ENCODE measurements at regions not wholly inside any gene's neighbourhood (a gene's known extent, or its start where the extent isn't known, plus 50 kb on each side); places are given as distances from the start of the nearest gene placed in this dataset.

DNA sequence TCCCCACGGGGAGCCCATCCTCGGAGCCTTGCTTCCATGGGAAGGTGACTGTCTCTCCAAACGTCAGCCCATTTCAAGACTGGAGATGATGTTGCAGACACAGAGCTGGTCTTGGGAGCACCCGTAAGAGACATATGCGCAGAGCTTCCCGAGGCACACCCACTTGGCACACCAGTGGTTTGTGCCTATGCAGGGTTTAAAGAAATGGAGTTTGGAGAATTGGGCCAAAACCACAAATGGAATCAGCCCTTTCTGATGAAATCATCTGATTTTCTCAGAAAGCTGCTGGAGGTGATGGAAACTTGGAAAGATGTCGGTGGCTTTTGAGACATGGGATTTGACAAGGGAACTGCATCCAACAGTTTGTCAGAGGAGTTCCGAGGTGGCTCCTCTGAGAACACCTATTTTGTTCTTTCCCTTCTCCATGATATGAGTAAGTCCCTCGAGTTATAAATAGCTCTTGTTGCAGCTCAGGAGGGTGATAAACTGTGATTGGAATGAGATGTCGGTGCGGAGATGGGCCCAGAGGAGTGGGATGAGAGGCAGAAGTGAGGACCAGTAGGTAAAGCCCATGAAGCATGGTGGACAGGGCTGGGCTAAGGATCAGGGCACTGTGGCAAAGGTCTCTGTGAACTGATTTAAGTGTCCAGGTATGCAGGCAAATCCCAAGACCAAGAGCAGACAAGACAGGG lies 225.7 kb downstream of the ACKR3 start (continued):
- TF ChIP-seq, protein P1, sequence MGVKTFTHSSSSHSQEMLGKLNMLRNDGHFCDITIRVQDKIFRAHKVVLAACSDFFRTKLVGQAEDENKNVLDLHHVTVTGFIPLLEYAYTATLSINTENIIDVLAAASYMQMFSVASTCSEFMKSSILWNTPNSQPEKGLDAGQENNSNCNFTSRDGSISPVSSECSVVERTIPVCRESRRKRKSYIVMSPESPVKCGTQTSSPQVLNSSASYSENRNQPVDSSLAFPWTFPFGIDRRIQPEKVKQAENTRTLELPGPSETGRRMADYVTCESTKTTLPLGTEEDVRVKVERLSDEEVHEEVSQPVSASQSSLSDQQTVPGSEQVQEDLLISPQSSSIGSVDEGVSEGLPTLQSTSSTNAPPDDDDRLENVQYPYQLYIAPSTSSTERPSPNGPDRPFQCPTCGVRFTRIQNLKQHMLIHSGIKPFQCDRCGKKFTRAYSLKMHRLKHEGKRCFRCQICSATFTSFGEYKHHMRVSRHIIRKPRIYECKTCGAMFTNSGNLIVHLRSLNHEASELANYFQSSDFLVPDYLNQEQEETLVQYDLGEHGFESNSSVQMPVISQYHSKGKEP (CRISPR knock-in tag; IDR thresholded peaks at IDR 0.05), result no peak
- TF ChIP-seq ELF4 (CRISPR knock-in tag; IDR thresholded peaks at IDR 0.05; ENCODE audit: borderline replicate concordance) (no peak), CCAR2 (optimal IDR thresholded peaks at IDR 0.05; ENCODE audit: low read depth, low read length) (no peak)
- TF ChIP-seq, protein P2, sequence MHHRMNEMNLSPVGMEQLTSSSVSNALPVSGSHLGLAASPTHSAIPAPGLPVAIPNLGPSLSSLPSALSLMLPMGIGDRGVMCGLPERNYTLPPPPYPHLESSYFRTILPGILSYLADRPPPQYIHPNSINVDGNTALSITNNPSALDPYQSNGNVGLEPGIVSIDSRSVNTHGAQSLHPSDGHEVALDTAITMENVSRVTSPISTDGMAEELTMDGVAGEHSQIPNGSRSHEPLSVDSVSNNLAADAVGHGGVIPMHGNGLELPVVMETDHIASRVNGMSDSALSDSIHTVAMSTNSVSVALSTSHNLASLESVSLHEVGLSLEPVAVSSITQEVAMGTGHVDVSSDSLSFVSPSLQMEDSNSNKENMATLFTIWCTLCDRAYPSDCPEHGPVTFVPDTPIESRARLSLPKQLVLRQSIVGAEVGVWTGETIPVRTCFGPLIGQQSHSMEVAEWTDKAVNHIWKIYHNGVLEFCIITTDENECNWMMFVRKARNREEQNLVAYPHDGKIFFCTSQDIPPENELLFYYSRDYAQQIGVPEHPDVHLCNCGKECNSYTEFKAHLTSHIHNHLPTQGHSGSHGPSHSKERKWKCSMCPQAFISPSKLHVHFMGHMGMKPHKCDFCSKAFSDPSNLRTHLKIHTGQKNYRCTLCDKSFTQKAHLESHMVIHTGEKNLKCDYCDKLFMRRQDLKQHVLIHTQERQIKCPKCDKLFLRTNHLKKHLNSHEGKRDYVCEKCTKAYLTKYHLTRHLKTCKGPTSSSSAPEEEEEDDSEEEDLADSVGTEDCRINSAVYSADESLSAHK (CRISPR knock-in tag; IDR thresholded peaks at IDR 0.05; ENCODE audit: borderline replicate concordance), result no peak

DNA sequence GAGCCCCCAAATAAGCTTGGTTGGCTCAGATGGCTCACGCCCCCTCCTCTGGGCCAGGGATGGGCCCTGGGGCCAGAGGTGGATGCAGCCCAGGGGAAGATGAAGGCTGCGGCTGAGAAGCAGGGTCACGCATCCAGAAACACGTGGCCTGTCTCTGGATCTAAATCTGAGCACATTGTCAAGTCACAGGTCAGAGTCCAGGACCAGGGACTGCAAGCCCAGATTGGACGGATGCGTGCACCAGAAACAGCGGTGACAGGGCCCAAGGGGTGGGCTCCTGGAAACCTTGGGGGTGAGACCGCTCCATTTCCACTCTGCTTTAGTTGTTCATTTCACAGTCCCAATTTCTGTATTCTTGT lies 226.2 kb downstream of the ACKR3 start:
- ChIA-PET CTCF (ENCODE audit: low intra/inter-chr PET ratio, low total read pairs) (no interaction called here), POLR2A (no interaction called here)
- Histone ChIP-seq H3K27ac (ENCODE audit: extremely low read length, insufficient read depth, low read length) (no peak overlapping the region), H3K79me2 (ENCODE audit: insufficient read depth, low read length) (no peaks in the 10 kb centered on the region), H2AFZ (ENCODE audit: low read length) (no peak overlapping the region), H3K4me3 (replicated peaks in 1 of 3; ENCODE audit: insufficient read depth in 1 of 3, low read depth in 2 of 3, low read length in 3 of 3) (no peak overlapping the region), H3K9ac (ENCODE audit: insufficient read depth, low read depth, low read length) (no peak overlapping the region), H4K20me1 (ENCODE audit: insufficient read depth, low read length) (no peaks in the 10 kb centered on the region), H3K4me2 (ENCODE audit: low read depth, low read length) (no peak overlapping the region), H3K27me3 (ENCODE audit: control insufficient read depth in 1 of 2, insufficient read depth in 2 of 2, low read length in 2 of 2) (peaks cover 0 to 3% of the 10 kb centered on the region in 2 experiments; a peak in 1 of 5 replicates), H3K4me1 (ENCODE audit: insufficient read depth, low read length) (no peaks in the 10 kb centered on the region), H3K36me3 (replicated peaks in 1 of 2; ENCODE audit: control insufficient read depth in 1 of 2, insufficient read depth in 2 of 2, low read length in 2 of 2) (no peaks in the 10 kb centered on the region), H3K9me3 (ENCODE audit: low read length) (no peaks in the 10 kb centered on the region)
- WGBS (ENCODE audit: low lambda C conversion rate), result 30% methylated on average over 8 of the region's 8 CpGs
- FAIRE-seq (no peak), DNase-seq (ENCODE audit: low spot score) (no peak), ATAC-seq (no peak)
- no TSS peak for BruUV-seq (replicated peaks)
- intact Hi-C loops (cut with micrococcal nuclease; ENCODE audit: unreplicated experiment) (no loop called here), in situ Hi-C loops (cut with HindIII; ENCODE audit: extremely low pct_ligation_motif_present, low pct_unique_long_range_greater_than_20kb) (no loop called here)
- TF ChIP-seq, protein P3, sequence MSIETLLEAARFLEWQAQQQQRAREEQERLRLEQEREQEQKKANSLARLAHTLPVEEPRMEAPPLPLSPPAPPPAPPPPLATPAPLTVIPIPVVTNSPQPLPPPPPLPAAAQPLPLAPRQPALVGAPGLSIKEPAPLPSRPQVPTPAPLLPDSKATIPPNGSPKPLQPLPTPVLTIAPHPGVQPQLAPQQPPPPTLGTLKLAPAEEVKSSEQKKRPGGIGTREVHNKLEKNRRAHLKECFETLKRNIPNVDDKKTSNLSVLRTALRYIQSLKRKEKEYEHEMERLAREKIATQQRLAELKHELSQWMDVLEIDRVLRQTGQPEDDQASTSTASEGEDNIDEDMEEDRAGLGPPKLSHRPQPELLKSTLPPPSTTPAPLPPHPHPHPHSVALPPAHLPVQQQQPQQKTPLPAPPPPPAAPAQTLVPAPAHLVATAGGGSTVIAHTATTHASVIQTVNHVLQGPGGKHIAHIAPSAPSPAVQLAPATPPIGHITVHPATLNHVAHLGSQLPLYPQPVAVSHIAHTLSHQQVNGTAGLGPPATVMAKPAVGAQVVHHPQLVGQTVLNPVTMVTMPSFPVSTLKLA (IDR thresholded peaks at IDR 0.05), result peak; percentile 97
- TF ChIP-seq NR3C1 (CRISPR knock-in tag; IDR thresholded peaks at IDR 0.05), result no peak

Measured in HepG2 (cell line).